Panc1 (cell line): ENCODE measurements at regions not wholly inside any gene's neighbourhood (a gene's known extent, or its start where the extent isn't known, plus 50 kb on each side); places are given as distances from the start of the nearest gene placed in this dataset.

Experiments used
- ATAC-seq: fragments of 200-7000 bp; cut with Tn5 transposase; 2 replicates; pipeline ENCODE4 v1.9.1; 2020; ENCODE audit warnings: mild to moderate bottlenecking, moderate library complexity
- BruUV-seq: library from RNA; stranded (reverse); fragments of 400-500 nt; replicated peaks from 2 replicates; lab custom pipeline; 2021; lab: Mats Ljungman, UMichigan
- CTCF ChIA-PET: fragments of 300-600 bp; sonication (Branson Sonifier 250); formaldehyde crosslinking; loops from one replicate; lab custom pipeline; 2022; ENCODE audit warnings: antibody characterized with exemption; lab: Charles Lee
- POLR2A ChIA-PET: fragments of 300-600 bp; sonication (Branson Sonifier 250); formaldehyde crosslinking; loops from one replicate; lab custom pipeline; 2022; ENCODE audit warnings: antibody characterized with exemption; lab: Charles Lee
- DNase-seq: peaks from one replicate; pipeline ENCODE4 v3.0.0-alpha.2; 2010; ENCODE audit warnings: low read depth, low spot score
- H3K27ac ChIP-seq: 2 replicates; pipeline ENCODE4 v1.5.1; 2011; ENCODE audit warnings: mild to moderate bottlenecking, low read length, inconsistent platforms
- H3K27me3 ChIP-seq: fragments of 200-500 bp; sonication (Bioruptor generic); 2 replicates; pipeline ENCODE4 v1.6.0; 2014; ENCODE audit warnings: low read length, inconsistent platforms; ENCODE audit not compliant: control insufficient read depth, insufficient read depth
- H3K36me3 ChIP-seq: fragments of 200-500 bp; sonication (Bioruptor generic); 2 replicates; pipeline ENCODE4 v1.5.1; 2014; ENCODE audit warnings: inconsistent platforms, mild to moderate bottlenecking, low read length, moderate library complexity; ENCODE audit not compliant: control insufficient read depth, insufficient read depth
- H3K4me1 ChIP-seq: 2 replicates; pipeline ENCODE4 v1.5.1; 2011; ENCODE audit warnings: inconsistent platforms, mild to moderate bottlenecking, low read length, moderate library complexity; ENCODE audit not compliant: control insufficient read depth, insufficient read depth
- H3K4me3 ChIP-seq, 2 experiments: 2 replicates each; pipeline ENCODE4 v1.5.1; 2011 to 2012; ENCODE audit warnings: low read depth in 2 of 2, low read length in 2 of 2, mild to moderate bottlenecking in 2 of 2, inconsistent platforms in 1 of 2, moderate library complexity in 1 of 2
- H3K9me3 ChIP-seq: fragments of 200-500 bp; sonication (Bioruptor generic); 2 replicates; pipeline ENCODE4 v1.5.1; 2014; ENCODE audit warnings: low read depth, mild to moderate bottlenecking, inconsistent platforms, low read length, moderate library complexity; ENCODE audit not compliant: control insufficient read depth, insufficient read depth
- POLR2AphosphoS5 ChIP-seq: IDR thresholded peaks from 2 replicates; pipeline ENCODE4 v1.6.1; 2012; ENCODE audit warnings: mild to moderate bottlenecking, low read depth, low read length, moderate library complexity
- SIN3A ChIP-seq: IDR thresholded peaks from 2 replicates; pipeline ENCODE4 v1.6.1; 2012; ENCODE audit warnings: low read depth, mild to moderate bottlenecking, low read length, moderate library complexity, borderline replicate concordance; ENCODE audit not compliant: insufficient read depth
- TCF7L2 ChIP-seq: IDR thresholded peaks from 2 replicates; pipeline ENCODE4 v1.6.1; 2011; ENCODE audit warnings: mild to moderate bottlenecking, low read depth, low read length, inconsistent platforms
- in situ Hi-C: cut with HindIII; loops from 2 replicates; pipeline ENCODE4 v1.10.0; 2016; ENCODE audit warnings: low sequenced_read_pairs, low pct_unique_long_range_greater_than_20kb
- intact Hi-C: fragments of 100-400 bp; cut with micrococcal nuclease; formaldehyde crosslinking; loops from one replicate; pipeline ENCODE4 v1.10.0; 2022; ENCODE audit not compliant: unreplicated experiment
- TF ChIP-seq, protein P1 (sequence below): fragments of 450-650 bp; IDR thresholded peaks from 2 replicates; pipeline ENCODE4 v1.5.1; 2017; ENCODE audit warnings: mild to moderate bottlenecking
- TF ChIP-seq, protein P2 (sequence below), 2 experiments: IDR thresholded peaks; 2 replicates each; pipeline ENCODE4 v1.6.1; 2011 to 2012; ENCODE audit warnings: low read depth in 2 of 2, control low read depth in 1 of 2, low read length in 1 of 2, mild to moderate bottlenecking in 1 of 2, moderate library complexity in 1 of 2; ENCODE audit not compliant: insufficient read depth in 1 of 2

DNA sequence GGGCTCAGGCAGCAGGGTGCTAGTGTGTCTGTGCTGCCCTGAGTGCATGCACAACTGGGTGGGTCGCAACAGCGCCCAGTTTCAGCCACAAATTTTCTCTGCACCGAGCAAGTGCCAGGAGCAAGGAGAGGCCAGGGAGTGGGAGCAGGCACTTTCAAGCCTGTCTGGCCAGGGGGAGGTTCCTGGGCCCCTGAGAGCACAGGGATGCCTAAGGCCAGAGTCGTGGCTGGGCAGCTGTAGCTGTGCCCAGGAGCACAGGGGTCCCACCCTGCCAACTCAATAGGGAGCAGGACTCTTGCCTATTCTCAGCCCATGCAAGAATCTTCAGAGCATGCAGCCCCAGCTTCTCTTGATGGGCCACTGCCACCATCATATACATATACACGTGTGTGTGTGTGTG lies 1577.4 kb downstream of the KCNT2 start:
- in situ Hi-C loops, result no loop called here
- DNase-seq (no peak), ATAC-seq (no peak)
- H3K4me1 ChIP-seq, result no peaks in the 10 kb centered on the region
- intact Hi-C loops, result no loop called here
- no peak overlapping the region for H3K4me3 ChIP-seq
- no peaks in the 10 kb centered on the region for H3K9me3 ChIP-seq
- POLR2A ChIA-PET, result no interaction called here
- H3K27me3 ChIP-seq, result no peaks in the 10 kb centered on the region
- H3K36me3 ChIP-seq, result no peaks in the 10 kb centered on the region
- BruUV-seq, result no TSS peak
- H3K27ac ChIP-seq, result no peak overlapping the region
- TF ChIP-seq TCF7L2, result no peak
- CTCF ChIA-PET, result no interaction called here

DNA sequence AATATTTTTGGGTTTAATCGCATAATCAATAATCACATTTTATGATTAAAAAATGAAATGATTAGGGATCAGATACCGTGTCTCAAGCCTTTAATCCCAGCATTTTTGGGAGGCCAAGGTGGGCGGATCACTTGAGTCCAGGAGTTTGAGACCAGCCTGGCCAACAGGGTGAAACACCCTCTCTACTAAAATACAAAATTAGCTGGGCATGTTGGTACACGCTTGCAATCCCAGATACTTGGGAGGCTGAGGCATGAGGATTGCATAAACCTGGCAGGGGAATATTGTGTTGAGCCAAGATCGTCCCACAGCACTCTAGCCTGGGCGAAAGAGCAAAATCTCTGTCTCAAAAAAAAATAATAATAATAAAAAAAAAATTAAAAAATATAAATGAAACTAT lies 1581.4 kb downstream of the KCNT2 start:
- no TSS peak for BruUV-seq
- Histone ChIP-seq H3K4me1 (no peaks in the 10 kb centered on the region), H3K27ac (no peak overlapping the region), H3K4me3 (no peak overlapping the region), H3K36me3 (no peaks in the 10 kb centered on the region), H3K27me3 (no peaks in the 10 kb centered on the region), H3K9me3 (no peaks in the 10 kb centered on the region)
- DNase-seq, result no peak
- intact Hi-C loops, result no loop called here
- TF ChIP-seq SIN3A, result no peak
- no peak for TF ChIP-seq POLR2AphosphoS5
- no peak for TF ChIP-seq TCF7L2
- TF ChIP-seq, protein P1, sequence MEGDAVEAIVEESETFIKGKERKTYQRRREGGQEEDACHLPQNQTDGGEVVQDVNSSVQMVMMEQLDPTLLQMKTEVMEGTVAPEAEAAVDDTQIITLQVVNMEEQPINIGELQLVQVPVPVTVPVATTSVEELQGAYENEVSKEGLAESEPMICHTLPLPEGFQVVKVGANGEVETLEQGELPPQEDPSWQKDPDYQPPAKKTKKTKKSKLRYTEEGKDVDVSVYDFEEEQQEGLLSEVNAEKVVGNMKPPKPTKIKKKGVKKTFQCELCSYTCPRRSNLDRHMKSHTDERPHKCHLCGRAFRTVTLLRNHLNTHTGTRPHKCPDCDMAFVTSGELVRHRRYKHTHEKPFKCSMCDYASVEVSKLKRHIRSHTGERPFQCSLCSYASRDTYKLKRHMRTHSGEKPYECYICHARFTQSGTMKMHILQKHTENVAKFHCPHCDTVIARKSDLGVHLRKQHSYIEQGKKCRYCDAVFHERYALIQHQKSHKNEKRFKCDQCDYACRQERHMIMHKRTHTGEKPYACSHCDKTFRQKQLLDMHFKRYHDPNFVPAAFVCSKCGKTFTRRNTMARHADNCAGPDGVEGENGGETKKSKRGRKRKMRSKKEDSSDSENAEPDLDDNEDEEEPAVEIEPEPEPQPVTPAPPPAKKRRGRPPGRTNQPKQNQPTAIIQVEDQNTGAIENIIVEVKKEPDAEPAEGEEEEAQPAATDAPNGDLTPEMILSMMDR, result no peak
- TF ChIP-seq, protein P2, sequence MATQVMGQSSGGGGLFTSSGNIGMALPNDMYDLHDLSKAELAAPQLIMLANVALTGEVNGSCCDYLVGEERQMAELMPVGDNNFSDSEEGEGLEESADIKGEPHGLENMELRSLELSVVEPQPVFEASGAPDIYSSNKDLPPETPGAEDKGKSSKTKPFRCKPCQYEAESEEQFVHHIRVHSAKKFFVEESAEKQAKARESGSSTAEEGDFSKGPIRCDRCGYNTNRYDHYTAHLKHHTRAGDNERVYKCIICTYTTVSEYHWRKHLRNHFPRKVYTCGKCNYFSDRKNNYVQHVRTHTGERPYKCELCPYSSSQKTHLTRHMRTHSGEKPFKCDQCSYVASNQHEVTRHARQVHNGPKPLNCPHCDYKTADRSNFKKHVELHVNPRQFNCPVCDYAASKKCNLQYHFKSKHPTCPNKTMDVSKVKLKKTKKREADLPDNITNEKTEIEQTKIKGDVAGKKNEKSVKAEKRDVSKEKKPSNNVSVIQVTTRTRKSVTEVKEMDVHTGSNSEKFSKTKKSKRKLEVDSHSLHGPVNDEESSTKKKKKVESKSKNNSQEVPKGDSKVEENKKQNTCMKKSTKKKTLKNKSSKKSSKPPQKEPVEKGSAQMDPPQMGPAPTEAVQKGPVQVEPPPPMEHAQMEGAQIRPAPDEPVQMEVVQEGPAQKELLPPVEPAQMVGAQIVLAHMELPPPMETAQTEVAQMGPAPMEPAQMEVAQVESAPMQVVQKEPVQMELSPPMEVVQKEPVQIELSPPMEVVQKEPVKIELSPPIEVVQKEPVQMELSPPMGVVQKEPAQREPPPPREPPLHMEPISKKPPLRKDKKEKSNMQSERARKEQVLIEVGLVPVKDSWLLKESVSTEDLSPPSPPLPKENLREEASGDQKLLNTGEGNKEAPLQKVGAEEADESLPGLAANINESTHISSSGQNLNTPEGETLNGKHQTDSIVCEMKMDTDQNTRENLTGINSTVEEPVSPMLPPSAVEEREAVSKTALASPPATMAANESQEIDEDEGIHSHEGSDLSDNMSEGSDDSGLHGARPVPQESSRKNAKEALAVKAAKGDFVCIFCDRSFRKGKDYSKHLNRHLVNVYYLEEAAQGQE (IDR thresholded peaks at IDR 0.05; ENCODE audit: insufficient read depth in 1 of 2, low read depth in 2 of 2, low read length in 1 of 2), result no peak
- no peak for ATAC-seq
- in situ Hi-C loops, result no loop called here
- CTCF ChIA-PET, result no interaction called here
- POLR2A ChIA-PET, result no interaction called here

DNA sequence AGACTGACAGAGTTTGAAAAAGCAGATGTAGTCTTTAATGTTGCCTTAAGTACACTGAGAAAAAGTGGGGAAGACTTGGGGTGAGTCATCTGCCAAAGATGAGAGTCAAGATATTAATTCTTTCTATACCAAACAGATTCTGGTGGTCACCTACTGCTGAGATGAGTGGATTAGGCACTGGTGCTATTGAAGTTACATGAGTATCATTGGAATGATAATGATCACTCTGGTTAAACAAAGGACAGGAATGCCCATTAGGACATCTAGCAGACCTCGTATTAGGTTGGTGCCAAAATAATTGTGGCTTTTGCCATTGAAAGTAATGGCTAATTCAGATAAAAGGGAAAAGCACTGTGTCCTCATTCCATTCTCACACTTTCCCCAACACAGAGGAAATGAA lies 1588.9 kb downstream of the KCNT2 start:
- Histone ChIP-seq H3K36me3 (no peaks in the 10 kb centered on the region), H3K27ac (no peak overlapping the region), H3K27me3 (no peaks in the 10 kb centered on the region), H3K4me1 (no peaks in the 10 kb centered on the region), H3K4me3 (no peak overlapping the region), H3K9me3 (no peaks in the 10 kb centered on the region)
- ChIA-PET POLR2A (no interaction called here), CTCF (no interaction called here)
- intact Hi-C loops, result no loop called here
- in situ Hi-C loops, result no loop called here
- no TSS peak for BruUV-seq
- DNase-seq, result no peak
- TF ChIP-seq, protein P2 (IDR thresholded peaks at IDR 0.05; ENCODE audit: insufficient read depth in 1 of 2, low read depth in 2 of 2, low read length in 1 of 2), result no peak
- TF ChIP-seq, protein P1, result no peak
- TF ChIP-seq TCF7L2 (no peak), SIN3A (no peak), POLR2AphosphoS5 (no peak)
- ATAC-seq, result no peak
